ENCODE measurements at regions not wholly inside any gene's neighbourhood (a gene's known extent, or its start where the extent isn't known, plus 50 kb on each side); places are given as distances from the start of the nearest gene placed in this dataset.

DNA sequence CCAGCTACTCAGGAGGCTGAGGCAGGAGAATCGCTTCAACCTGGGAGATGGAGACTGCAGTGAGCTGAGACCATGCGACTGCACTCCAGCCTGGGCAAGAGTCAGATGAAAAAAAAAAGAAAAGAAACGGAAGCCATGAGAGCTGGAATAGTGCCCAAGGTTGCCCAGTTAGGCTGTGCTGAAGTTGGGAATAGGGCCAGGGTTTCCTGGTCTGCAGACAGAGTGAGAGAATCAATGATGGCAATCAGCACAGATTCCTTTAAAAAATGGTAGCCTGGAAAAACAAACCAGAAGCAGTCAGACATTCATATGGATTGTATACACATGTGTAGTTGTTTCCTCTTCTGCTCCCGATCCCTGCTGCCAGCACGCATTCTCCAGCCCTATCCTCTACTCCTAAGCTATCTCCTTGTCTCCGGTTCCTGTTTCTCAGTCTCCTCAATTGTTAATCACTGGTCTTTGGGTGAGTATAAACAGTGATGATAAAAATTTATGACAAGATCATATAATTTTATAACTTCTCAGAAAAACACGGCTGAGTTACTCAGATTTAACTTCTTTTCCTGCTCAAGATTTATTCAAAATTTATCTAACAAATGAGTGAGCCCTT is 316.2 kb upstream of the UMPS start:
- DNase-seq, result no peak

DNA sequence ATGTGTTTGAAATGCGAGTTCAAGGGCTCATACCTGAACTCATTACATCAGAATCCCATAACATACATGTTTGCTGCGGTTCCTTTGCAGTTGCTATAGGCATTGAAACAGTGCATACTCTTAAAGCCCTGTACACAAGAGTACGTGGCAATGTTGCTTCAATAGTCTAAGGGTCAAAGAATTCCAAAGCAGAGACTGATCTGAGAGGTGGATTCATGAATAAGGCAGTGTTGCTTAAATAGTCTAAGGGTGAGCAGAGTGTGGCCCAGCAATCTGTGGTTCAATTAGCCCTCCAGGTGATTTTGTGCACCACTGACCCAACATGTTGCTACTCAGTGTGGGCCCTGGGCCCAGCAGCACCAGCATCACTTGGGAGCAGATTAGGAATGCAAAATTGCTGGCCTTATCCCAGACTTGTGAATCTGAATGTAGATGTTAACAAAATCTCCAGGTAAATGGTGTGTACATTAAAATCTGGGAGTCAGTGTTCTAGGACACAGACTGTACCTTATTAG is 314.7 kb upstream of the UMPS start:
- no peak for DNase-seq

DNA sequence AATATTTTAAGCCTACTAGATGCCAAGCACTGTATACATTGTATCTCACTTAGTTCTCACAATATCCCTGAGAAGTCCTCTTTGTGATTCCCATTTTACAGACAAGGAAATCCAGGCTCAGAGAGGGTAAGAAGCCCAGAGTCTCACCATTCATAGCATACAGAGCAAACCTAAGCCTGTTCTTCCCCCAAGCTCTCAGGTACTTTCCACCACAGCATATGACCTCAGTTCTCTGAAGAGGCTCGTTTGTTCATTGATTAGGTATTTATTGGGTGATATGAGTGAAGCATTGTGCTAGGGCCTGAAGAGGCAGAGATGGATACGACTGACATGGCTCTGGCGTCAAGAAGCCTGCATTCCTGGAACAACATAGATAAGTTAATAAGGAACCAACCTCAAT is 310.9 kb upstream of the UMPS start:
- DNase-seq, result no peak

DNA sequence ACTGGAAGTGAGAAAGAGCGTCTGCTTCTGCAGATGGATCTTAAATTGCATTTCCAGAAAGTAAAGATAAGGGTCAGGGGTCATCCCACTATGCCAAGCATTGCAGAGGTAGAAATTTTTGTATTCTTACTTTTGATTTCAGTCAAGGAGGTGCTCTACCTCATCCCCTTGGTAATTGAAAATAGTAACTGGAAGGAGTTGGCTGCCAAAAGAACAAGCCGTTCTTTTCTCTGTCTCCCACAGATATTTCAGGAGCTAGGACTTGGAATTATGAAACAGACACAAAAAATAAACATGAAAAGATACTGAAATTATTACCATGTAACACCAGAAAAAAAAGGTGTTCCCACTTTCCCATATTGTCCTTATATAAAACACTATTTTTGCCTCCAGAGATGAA is 309.9 kb upstream of the UMPS start:
- DNase-seq, result no peak

DNA sequence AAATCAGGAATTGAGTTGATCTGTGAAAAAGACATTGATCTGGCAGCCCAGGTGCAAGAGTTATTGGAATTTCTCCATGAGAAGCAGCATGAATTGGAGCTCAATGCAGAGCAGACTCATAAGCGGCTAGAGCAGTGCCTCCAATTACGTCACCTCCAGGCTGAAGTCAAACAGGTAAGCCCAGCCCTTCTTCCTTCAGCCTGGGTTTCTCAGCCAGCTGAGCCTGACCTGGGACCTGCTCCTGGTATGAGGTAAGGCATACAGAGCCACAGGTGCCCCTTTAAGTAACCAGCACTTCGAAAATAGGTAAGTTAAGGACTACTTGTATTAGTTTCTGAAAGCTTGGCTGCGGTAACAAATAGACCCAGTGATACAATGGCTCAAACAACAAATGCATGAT is 307.4 kb upstream of the UMPS start:
- DNase-seq, result no peak

DNA sequence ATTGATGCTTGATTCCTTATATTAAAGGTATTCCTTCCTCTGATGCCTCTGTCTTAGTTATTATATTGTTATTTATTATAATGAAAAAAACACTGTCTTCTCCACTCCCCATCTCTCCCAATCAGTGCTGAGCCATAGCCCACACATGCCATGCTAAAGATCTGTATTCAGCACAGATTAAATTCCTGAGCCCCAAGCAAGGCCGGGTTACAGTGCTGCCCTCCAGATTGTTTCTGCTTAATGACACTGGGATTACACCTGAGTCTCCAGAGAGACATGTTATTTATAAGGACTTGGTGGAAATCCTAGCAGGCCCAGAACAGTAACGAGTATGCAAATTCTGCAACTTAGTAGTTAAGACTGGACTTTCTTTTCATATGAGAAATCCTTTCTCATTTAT is 305.9 kb upstream of the UMPS start:
- DNase-seq, result no peak

DNA sequence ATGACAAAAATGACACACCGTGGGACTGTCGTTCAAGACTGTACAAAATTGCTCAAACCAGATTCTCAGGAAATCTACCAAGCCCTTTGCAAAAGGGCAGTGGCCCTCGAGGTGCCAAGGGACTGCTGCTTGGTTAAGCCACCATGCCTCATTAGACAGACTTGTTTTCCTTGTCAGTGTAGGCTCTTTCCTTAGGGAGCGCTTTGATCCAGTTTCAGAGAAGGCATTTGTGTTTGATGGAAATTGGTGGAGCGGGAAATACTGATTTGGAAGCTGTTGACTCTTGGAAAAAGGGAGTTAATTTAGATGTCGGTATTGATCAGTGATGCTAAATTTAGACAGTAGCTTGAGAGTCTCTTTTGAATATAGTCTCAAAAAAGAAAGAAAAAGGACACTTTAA is 304.3 kb upstream of the UMPS start:
- no peak for DNase-seq

DNA sequence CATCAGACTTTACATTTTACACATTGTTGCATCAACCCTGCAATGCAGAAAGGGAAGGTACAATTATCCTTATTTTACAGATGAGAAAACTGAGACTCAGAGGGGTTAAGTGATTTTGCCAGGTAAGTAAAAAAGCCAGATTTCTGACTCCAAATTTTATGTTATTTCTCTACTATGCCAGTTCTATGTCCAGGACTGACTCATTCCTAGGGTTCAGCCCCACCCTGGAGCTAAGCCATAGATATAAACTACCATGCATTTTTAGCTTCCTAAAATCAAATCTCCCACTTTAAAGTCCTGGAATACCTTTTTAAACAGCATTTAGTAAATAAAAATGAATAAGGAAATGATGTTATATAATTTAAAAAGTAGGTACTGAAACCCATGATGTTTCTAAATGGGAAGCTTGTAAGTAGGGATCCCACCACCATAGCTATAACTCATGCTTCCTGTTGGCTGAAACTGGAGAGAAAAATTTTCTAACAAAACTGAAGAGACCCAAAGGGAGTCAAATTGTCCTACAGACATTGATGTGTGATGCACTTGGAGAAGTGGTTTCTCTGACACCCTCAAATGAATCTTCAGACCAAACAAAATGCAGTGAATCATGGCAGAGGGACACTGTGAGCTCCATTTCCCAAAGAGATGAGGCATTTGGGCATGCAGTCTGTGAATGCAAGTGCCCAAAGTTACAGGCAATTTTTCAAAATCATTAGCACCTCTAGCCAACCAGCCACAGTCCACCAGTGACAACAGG is 301.7 kb upstream of the UMPS start:
- DNase-seq, result no peak

DNA sequence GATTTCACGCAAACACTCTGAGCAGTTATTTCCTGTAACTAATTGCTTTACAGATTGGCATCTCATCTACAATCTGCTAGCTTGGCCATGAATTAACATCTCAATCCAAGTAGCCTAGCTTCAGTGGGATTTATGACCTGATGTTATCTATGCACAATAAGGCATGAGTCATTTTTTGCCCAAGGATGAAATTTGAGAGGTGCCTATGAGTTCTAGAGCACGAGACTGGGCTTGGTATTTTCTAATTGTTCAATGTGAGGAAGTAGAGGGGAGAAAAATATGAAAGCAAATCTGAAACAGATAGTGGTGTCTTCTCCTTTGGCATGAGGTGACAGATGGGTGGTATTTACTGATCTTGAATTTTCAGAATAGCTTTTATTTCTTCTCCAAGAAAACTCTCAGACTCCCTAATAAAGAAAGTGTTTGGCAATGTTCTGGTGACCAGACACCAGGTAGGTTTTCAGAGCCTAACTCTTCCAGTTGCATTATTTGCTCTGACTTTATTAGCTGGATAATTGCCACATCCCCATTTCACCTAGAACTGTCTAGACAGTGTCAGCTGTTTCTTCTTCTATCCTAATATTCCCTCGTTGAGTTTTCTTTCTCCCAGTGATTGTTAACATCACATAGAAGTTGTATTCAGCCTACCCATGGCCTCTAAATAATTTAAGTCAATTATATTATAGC is 301.0 kb upstream of the UMPS start:
- no peak for DNase-seq

DNA sequence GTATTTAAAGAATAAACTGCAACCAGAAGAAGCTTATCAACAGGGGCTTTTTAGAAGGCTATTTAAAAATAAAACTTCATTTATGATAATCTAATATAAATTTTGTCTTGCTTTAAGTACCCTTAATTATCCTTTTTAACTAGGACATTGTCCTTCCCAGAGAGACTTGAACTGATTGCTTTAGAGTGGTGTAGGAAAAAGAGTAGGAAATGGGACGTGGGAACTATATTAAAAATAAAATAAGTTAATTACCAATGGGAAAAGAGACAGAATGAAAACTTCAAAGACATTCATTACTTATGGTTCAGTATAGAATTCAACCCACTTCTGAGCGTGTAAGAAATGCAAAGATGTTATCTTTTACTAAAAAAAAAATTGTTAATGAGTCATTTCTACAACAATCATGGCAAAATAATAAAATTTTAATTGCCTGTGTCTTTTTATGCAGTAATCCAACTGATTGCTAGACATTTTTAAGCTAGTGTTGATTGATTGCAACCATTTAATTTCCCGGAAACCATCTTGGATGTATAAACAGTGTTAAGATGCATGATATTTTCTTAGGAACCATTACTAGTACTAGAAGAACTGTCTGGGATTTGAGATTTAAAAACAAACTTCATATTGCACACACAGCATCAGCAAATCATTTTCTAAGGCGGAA is 298.8 kb upstream of the UMPS start:
- no peak for DNase-seq

DNA sequence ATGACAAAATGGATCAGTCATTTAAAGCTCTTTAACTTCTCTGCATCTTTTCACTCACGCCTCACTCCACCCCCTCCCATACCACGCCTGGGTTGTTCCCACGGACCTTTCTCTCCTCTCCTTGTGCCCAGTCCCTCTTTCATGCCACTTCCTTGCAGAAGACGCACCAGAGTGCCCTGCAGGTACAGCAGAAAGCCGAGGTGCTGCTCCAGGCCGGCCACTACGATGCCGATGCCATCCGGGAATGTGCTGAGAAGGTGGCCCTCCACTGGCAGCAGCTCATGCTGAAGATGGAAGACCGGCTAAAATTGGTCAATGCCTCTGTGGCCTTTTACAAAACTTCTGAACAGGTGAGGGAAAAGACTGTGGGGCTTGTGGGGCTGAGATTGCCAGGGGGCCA is 296.1 kb upstream of the UMPS start:
- DNase-seq, result no peak

DNA sequence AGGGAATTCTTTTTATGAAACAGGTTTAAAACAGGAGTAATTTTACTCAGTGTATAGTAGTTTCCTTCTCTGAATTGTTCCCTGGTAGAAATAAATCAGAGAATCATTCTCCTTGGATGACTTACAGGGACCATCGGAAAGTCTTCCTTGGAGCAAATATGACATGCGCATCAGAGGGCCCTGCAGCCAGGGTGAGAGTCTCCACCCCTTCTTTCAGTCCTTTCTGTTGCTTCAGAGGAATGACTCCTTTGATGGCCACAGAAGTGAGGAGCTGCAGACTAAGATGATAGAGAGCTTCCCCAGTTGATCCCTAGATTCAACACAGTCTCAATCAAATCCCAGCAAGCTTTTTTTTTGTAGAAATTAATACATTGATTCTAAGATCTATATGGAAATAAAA is 294.8 kb upstream of the UMPS start:
- no peak for DNase-seq

DNA sequence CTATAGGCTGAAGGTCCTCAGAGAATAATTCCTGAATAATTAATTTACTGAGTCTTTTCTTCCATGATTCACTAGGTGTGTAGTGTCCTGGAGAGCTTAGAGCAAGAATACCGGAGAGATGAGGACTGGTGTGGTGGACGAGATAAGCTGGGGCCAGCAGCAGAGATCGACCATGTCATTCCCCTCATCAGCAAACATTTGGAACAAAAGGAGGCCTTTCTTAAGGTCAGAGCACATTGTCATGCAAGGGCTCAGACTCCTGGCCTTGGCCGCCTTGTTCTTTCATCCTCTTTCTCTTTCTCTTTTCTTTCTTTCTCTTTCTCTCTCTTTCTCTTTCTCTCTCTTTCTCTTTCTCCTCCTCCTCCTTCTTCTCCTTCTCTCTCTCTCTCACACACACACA is 291.4 kb upstream of the UMPS start:
- DNase-seq, result no peak

DNA sequence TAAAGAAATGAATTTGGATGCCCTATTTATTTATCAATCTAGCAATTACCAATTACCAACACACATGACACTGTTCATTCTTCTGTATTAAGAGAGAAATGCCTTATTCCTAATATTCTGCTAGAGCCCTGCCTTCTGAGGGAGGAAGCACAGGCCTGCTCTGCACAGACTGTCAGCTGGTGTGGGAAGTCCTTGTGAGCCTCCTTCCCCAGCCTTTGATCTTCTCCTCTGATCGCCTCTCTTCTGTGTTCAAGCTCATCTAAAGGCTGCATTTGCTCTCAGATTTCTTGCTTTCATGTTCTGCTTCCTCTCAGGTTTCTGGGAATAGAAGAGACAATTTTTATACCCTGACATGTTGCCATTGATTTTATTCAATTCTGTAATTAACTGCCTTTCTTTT is 290.6 kb upstream of the UMPS start:
- no peak for DNase-seq

DNA sequence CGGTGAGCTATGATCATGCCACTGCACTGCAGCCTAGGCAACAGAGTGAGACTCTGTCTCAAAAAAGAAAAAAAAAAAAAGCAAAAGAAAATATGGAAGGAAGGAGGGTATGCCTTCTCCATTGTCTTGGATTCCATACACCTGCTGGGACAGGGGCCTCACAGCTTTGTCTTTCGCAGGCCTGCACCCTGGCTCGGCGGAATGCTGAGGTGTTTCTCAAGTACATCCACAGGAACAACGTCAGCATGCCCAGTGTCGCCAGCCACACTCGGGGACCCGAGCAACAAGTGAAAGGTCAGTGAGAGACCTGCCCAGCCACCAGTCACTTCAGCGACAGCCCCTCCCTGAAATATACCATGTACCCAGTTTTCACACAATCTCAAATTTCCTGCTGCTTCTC is 288.5 kb upstream of the UMPS start:
- no peak for DNase-seq

DNA sequence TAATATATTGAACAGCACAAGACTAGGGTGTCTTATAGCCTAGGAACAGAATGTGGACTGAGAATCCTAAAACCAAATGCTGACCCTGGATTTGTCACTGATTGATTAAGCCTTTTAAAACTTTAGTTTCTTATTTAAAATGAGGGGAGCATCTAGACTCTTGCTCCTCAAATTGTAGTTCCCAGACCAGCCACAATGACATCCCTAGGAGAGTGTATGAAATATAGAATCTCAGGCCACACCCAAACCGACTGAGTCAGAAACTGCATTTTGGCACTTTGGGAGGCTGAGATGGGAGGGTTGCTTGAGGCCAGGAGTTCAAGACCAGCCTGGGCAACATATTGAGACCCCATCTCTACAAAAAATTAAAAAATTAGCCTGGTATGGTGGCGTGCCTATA is 287.8 kb upstream of the UMPS start:
- DNase-seq, result no peak

DNA sequence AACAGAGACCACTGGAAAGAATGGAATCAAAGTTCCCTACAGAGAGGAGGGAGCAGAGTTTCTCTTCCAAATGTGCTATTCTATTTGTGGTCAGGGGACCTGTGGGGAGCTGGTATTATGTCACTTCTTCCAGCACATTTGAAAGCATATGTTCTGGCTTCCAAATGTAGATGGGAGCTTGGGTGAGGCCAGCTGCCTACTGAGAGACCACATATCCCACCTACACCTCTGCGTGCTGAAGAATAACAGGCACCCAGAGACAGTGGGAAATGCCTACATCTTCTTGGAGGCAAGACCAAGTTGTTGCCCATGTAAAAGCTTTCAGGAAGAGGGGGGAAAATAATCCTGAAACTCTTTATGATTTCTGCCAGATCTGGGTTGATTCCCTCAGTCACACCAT is 286.8 kb upstream of the UMPS start:
- DNase-seq, result no peak

DNA sequence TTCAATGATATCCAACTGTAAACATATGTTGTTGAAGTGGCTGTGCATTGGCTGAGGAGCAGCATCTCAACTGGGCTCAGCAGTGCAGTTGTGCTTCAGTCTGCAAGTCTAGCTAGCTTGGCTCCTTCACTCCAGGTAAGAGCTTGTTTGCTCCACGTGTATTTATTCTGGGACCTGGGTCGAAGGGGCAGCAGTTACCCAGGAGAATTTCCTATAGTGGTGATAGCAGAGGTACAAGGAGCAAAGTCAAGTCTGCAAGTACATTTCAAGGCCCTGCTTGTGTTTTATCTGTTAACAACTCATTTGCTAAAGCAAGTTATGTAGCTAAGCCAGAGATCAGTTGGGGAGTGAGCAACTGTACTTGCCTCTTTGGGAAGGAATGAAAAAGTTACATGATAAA is 286.2 kb upstream of the UMPS start:
- no peak for DNase-seq

DNA sequence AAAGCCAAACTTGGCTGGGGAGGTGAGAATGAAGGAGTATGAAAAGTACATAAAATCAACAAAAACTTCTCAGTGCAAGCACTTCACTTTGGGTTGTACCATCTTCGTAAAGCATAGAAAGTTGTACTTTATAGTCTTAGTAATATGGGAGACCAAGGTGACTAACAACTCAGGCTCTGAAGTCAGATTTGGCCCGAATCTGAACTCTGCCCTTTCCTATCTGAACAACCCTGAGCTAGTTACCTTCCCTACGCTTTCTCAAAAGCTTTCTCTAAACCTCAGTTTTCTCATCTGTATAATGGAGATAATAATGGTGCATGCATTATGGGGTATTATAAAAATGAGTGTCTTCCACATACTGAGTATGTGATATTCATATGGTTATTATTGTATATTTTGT is 285.4 kb upstream of the UMPS start:
- DNase-seq, result no peak

DNA sequence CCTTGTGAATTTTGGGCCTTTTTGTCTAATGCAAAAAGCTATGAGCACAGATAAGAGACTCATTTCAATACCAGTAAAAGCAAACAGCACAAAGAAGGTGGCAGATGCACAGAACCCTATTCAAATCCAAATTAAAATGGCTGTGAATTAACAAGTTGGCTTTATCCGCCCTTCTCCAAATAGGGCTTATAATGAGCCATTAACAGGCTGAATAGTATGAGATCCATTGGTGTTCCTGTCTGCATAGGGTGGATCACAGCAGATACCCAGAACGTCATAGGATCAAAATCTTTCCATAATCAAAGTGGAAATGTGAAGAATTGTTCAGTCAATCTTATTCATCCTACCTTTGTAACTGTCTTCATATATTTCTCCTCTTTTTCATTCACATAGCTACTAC is 282.4 kb upstream of the UMPS start:
- no peak for DNase-seq

DNA sequence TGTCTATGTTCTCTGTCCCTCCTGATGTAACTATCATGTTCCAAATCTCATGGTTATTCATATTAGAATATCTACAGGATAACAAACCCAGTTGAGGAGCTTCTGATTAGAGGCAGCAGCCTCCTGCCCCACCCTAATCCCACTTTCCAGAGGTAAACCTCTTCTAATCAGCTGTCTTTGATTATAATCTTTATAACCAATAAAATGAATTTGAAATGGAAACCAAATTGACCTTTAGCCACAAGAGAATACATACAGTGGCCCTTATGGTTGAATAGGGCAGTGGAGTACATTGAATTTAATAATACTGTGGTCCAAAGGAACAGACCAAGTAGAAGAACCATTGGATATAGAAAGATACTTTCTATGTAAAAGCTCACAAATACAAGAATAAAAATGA is 281.3 kb upstream of the UMPS start:
- no peak for DNase-seq

DNA sequence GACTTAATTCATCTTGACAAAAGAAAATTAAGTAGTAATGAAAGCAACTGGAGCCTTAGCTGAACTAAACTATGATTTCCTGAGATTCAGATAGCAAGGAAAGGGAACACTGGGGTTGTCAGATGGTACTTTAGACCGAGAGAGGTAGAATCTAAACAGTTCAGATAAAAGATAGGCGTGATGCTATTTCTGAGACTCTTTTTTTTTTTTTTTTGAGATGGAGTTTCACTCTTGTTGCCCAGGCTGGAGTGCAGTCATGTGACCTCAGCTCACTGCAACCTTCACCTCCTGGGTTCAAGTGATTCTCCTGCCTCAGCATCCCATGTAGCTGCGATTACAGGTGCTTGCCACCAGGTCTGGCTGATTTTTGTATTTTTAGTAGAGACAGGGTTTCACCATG is 279.9 kb upstream of the UMPS start:
- no peak for DNase-seq

DNA sequence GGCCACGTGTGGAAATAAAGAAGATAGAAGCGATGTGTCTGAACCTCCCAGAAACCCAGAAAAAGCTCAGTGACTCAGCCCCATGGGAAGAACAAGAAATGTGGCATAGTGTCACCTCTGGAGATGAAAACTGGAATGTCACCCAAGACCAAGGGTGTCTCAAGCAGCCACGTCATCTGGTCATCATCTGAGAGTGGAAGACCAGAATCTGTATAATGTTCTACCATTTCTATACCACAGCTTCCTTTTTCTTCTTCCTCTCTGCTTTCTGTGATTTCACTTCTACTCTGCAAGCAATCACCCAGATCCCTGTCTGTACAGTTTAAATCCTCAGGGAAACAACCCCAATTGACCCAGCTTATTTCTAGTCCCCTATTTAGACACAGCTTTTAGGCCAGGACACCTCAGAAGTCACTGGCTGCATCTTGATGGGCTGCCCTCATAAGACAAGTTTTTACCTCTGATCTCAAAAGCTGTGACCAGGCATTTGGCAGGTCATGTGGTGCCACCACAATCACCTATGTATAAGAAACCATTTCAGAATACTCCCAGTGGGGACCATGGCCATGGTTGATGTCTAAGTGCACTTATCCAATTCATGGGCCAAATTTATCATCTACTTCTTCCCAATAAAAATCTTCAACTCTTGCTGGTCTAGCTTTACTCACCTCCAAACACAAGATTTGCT is 278.5 kb upstream of the UMPS start:
- no peak for DNase-seq
